ENCODE measurements at regions not wholly inside any gene's neighbourhood (a gene's known extent, or its start where the extent isn't known, plus 50 kb on each side); places are given as distances from the start of the nearest gene placed in this dataset.
"Not testable (repeated sequence)": the region's sequence is repeated elsewhere in the genome, so short reads cannot be mapped to it uniquely, and the experiment has no call there.

GRCh38 chr1:90824551-90824950 is 107.4 kb upstream of the BARHL2 start:
- DNase-seq (ENCODE audit: low spot score), result no peak

DNA sequence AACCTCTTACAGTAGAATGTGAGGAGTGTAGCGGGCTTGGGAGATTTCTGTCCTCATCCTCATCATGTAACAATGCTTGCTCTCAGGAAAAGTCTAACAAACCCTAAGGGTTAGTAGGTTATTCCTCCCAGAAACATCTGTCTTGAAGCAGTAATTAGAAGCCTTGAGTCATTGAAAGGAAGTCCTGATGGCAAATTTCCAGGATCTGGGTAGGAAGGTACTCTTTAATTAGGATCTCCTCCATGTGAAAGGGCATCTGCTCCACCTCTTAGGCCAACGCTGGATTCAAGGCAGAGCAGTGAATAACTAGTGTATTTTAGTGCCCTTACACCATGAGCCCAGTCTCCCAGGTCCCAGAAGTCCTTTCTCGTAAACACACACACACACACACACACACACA is 106.6 kb upstream of the BARHL2 start:
- peak; percentile 74 for DNase-seq (ENCODE audit: low spot score)

DNA sequence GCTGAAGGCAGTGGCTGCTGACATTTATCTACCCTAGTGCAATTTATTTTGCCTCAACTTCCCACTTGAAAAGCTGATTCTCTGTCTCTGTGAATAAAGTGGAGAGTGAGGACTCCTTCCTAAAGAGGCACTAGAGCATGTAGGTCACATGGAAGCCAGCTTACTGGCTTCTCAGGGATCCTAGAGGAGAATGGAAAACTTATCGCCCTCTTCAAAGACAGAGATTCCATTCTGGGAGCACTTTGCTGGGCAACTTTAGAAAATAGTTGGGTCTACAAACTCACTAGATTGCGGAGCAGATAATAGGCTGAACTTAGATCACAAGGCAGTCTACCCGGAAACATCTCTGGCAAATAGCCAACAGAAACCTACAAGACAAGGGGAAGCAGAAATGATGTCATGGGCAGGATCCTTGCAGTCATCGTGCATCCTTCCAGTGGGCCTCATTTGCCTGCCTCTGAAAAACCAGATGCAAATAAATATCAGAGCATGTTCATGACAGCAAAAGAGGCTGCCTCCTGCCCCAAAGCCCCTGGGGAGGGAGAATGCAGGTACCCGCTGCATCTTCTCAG is 104.8 kb upstream of the BARHL2 start:
- DNase-seq (ENCODE audit: low spot score), result peak; percentile 60

GRCh38 chr1:90821152-90821787 is 104.2 kb upstream of the BARHL2 start:
- peak; percentile 52 for DNase-seq (ENCODE audit: low spot score)

DNA sequence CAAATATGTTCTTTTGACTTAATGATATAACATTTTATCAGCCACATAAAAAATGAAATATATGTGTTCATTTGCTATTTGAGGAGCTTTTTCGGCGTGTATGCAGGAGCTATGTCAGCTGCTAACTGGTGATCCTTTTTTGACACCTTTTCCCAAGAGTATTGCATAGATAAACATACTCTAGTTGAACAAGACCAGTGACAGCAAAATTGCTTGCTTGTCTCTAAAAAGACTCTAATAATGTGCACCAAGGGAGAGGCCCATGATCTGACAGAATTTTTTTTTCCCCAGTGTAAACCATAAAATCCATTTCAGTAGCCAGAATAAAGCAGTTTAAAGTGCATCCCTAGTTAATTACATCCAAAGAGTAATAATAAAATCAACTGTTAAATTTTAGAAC is 103.6 kb upstream of the BARHL2 start:
- DNase-seq (ENCODE audit: low spot score), result no peak

- no peak for DNase-seq (ENCODE audit: low spot score)
These were observed 100.3 kb upstream of the BARHL2 start for GRCh38 chr1:90817399-90817798.

DNA sequence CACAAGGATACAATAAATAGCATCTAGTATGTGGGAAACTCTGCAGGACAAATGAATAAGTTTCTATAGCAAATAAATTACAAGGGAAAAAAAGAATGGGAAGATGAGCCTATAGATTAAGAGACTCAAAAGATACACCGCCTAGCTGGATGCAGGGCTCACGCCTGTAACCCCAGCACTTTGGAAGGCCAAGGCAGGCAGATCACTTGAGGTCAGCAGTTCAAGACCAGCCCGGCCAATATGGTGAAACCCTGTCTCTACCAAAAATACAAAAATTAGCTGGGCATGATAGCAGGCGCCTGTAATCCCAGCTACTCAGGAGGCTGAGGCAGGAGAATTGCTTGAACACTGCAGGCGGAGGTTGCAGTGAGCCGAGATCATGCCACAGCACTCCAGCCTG is 95.1 kb upstream of the BARHL2 start:
- DNase-seq (ENCODE audit: low spot score), result not testable (repeated sequence)

- not testable (repeated sequence) for DNase-seq (ENCODE audit: low spot score)
These were observed 94.4 kb upstream of the BARHL2 start for GRCh38 chr1:90811444-90811950.

DNA sequence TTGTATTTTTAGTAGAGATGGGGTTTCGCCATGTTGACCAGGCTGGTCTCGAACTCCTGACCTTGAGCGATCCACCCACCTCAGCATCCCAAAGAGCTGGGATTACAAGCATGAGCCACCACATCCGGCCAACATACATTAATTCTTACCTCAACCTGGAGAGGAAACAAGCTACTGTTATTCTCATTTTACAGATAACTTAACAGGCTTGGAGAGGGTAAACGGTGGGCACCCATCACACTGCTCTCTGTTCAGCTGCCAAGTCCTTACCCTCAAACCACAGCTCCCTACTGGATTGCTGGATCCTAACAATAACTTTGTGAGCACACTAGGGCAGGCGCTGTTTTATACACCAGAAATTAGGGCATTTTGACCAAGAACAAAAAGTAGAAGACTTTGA is 93.6 kb upstream of the BARHL2 start:
- DNase-seq (ENCODE audit: low spot score), result no peak

- no peak for DNase-seq (ENCODE audit: low spot score)
These were observed 92.9 kb upstream of the BARHL2 start for GRCh38 chr1:90809996-90810395.

DNA sequence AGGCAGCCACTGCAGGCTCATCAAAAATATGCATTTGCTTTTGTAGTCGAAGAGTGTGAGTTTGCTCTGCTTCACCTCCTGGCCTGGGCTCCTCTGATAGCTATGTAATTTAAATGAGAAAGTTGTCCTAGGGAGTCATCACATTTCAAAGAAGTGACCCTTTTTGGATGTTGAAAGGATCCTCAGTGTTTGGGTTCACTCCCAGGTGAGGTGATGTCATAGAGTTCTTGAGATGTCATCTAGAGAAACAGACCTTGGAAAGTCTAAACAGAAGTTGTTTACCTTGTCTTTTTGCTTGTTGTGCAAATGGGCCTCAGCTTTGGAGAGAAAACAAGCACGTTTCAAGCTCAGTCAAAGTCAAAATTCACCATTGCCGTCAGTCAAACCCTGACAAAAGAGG is 92.0 kb upstream of the BARHL2 start:
- DNase-seq (ENCODE audit: low spot score), result no peak

GRCh38 chr1:90807329-90807728 is 90.2 kb upstream of the BARHL2 start:
- DNase-seq (ENCODE audit: low spot score), result no peak

GRCh38 chr1:90802622-90803021 is 85.5 kb upstream of the BARHL2 start:
- no peak for DNase-seq (ENCODE audit: low spot score)

DNA sequence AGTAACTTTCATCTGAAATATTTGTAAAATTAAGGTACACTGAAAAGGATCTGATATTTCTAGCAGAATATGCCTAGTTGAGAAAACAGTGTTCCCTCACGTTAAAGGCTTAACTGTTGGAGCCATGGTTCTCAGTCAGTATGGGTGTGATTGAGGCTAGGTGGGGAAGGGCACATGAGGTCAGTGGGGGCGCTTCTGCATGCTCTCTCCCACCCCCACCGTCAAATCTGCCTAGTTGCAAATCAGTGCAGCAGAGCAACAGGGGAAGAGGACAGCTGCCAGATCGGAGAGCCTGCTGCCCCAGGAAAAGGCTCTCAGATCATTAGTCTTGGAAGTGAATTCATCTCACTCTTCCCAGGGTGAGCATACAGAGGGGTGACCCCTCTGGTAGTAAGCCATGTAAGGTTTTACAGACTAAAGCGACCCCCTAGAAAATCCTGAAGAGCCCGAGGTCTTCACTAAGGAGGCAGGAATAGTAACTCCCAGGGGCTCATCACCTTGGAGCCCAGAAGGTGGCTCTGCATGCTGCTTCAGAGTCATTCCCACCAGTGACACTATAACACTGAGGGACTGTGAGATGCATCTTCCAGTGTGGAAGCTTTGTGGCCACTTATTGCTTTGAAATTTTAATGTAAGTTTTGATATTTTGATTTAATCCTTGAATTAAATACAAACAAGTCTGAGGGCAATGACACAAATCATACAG is 83.1 kb upstream of the BARHL2 start:
- peak; percentile 14 for DNase-seq (ENCODE audit: low spot score)

DNA sequence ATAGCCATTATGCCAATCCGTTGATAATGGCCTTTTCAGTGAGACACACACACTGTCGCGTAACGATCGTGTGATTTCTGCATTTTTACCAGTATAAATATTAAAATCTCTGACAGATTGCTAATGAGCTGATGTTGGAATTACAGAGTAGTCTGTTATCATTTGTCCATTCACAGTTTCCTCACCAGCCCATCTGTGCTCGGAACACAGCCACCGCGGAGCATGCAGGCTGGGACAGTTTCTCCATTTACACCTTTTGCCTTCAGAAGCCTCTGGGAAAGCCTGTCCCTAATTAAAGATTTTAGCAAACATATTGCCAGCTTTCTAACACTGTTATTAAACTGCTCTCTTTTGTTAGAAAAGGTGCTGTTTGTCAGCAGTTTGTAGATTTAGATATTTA is 82.2 kb upstream of the BARHL2 start:
- DNase-seq (ENCODE audit: low spot score), result no peak

DNA sequence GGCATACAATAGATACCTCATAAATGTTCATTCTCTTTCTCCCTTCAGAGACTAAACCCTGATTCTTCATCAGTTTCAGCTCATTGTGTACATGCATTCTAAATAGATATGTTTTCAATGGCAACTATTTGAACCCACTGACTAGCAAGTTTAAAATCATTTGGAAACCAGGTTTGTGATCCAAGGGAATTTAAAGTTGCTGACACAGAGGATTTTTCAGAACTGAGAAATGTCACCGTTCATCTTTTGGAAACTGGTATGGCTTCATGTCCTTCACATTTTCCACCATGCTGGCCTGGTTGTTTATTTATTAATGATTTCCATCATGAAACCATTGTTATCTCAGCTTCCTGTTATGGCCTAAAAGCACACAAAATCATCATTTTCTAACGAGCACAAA is 81.8 kb upstream of the BARHL2 start:
- no peak for DNase-seq (ENCODE audit: low spot score)

- DNase-seq (ENCODE audit: low spot score), result no peak
These were observed 81.2 kb upstream of the BARHL2 start for GRCh38 chr1:90798344-90798743.

GRCh38 chr1:90795431-90795830 is 78.3 kb upstream of the BARHL2 start:
- no peak for DNase-seq (ENCODE audit: low spot score)

GRCh38 chr1:90786709-90787108 is 69.6 kb upstream of the BARHL2 start:
- DNase-seq (ENCODE audit: low spot score), result no peak

DNA sequence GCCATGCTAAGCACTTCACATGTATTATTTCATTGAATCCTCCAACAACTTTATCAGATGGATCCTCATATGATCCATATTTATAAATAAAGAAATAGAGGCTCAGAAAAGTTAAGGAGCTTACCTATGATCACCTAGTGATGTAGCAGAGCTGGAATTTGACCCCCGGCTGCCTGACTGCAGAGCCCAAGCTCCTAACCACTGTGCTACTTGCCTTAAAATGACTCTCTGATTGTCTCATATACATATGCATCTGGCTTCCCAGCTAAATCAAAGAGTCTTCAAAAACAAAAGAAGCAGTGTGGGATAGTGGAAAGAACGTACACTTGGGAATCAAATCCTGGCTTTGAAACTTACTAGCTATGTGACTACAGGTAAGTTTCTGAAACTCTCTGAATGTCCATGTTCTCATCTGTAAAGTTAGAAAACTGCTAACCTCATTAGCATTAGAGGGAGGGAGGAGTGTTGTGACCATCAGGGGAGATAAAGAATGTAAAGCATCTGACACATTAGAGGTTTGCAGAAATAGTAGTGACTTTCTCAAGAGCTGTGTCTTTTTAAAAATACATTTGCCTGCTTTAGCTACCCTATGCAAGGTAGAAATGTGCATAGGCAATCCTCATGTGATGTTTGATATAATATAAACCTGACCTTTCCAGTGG is 67.2 kb upstream of the BARHL2 start:
- DNase-seq (ENCODE audit: low spot score), result no peak

- no peak for DNase-seq (ENCODE audit: low spot score)
These were observed 66.1 kb upstream of the BARHL2 start for GRCh38 chr1:90783181-90783580.

GRCh38 chr1:90782046-90782445 is 64.9 kb upstream of the BARHL2 start:
- DNase-seq (ENCODE audit: low spot score), result no peak

DNA sequence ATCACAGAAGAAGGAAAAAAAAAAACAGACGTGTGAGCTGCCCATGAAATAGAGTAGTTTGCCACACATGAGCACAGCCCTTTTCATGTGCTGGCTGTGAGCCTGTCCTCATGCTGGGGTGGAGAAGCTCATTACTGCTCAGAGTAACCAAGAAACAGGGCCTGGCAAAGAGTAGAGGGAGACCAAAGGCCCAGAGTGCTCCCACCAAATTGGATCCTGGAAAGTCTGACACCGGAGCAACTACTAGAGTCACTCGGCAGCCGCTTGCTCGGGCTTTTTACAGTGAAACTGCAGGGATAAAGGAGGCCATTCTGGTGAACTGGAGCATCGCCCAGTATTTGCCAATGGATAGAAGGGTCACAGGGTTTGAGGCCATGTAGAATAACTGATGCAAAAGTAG is 64.4 kb upstream of the BARHL2 start:
- DNase-seq (ENCODE audit: low spot score), result no peak

All from HT-29 (cell line).